ENCODE measurements at regions not wholly inside any gene's neighbourhood (a gene's known extent, or its start where the extent isn't known, plus 50 kb on each side); places are given as distances from the start of the nearest gene placed in this dataset.
"Not testable (repeated sequence)": the region's sequence is repeated elsewhere in the genome, so short reads cannot be mapped to it uniquely, and the experiment has no call there.

GRCh38 chr2:186925514-186925913, 76.5 kb upstream of the ZSWIM2 start (continued):
- TF ChIP-seq, protein P1, sequence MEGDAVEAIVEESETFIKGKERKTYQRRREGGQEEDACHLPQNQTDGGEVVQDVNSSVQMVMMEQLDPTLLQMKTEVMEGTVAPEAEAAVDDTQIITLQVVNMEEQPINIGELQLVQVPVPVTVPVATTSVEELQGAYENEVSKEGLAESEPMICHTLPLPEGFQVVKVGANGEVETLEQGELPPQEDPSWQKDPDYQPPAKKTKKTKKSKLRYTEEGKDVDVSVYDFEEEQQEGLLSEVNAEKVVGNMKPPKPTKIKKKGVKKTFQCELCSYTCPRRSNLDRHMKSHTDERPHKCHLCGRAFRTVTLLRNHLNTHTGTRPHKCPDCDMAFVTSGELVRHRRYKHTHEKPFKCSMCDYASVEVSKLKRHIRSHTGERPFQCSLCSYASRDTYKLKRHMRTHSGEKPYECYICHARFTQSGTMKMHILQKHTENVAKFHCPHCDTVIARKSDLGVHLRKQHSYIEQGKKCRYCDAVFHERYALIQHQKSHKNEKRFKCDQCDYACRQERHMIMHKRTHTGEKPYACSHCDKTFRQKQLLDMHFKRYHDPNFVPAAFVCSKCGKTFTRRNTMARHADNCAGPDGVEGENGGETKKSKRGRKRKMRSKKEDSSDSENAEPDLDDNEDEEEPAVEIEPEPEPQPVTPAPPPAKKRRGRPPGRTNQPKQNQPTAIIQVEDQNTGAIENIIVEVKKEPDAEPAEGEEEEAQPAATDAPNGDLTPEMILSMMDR (conservative IDR thresholded peaks at IDR 0.05; ENCODE audit: low read depth in 2 of 2) = no peak

GRCh38 chr2:186922316-186922715, 73.3 kb upstream of the ZSWIM2 start:
- not testable (repeated sequence) for H3K4me2 ChIP-seq; H3K36me3 Mint-ChIP-seq (ENCODE audit: low read depth); H3K4me1 Mint-ChIP-seq; H2AFZ ChIP-seq; H3K4me3 ChIP-seq; H3F3A ChIP-seq (replicated peaks; ENCODE audit: low read depth); H3K27ac Mint-ChIP-seq; H3K27me3 ChIP-seq (ENCODE audit: insufficient read depth); H3K9me3 Mint-ChIP-seq; H3K36me3 ChIP-seq (ENCODE audit: insufficient read depth); H3K4me1 ChIP-seq (ENCODE audit: insufficient read depth); H3K27ac ChIP-seq (ENCODE audit: low read depth); H4K20me1 ChIP-seq (replicated peaks; ENCODE audit: insufficient read depth); H3K9me2 ChIP-seq (ENCODE audit: insufficient read depth); H3K79me2 ChIP-seq (replicated peaks; ENCODE audit: insufficient read depth); H3K27me3 Mint-ChIP-seq (ENCODE audit: insufficient read depth, low read depth, poor library complexity); DNase-seq (ENCODE audit: low spot score); H3K4me3 Mint-ChIP-seq; ATAC-seq

GRCh38 chr2:186919296-186919695, 70.3 kb upstream of the ZSWIM2 start:
- H2AFZ ChIP-seq = no peak overlapping the region
- Mint-ChIP-seq H3K4me1 (no peaks in the 10 kb centered on the region), H3K27me3 (ENCODE audit: insufficient read depth, low read depth, poor library complexity) (peaks cover 1% of the 10 kb centered on the region), H3K4me3 (no peak overlapping the region), H3K27ac (no peak overlapping the region), H3K36me3 (ENCODE audit: low read depth) (no peaks in the 10 kb centered on the region), H3K9me3 (no peaks in the 10 kb centered on the region)
- no peak overlapping the region for H3K4me2 ChIP-seq
- no peaks in the 10 kb centered on the region for H3K9me2 ChIP-seq (ENCODE audit: insufficient read depth)
- H3K36me3 ChIP-seq (ENCODE audit: insufficient read depth) = no peaks in the 10 kb centered on the region
- TF ChIP-seq, protein P1 (conservative IDR thresholded peaks at IDR 0.05; ENCODE audit: low read depth in 2 of 2) = no peak
- TF ChIP-seq POLR2AphosphoS5 (IDR thresholded peaks at IDR 0.05; ENCODE audit: low read depth) = no peak
- TF ChIP-seq STAT1 (IDR thresholded peaks at IDR 0.05; ENCODE audit: unreplicated experiment) = no peak
- no peak for TF ChIP-seq ZNF331 (CRISPR knock-in tag; IDR thresholded peaks at IDR 0.05; ENCODE audit: low read depth)
- TF ChIP-seq, protein P2, sequence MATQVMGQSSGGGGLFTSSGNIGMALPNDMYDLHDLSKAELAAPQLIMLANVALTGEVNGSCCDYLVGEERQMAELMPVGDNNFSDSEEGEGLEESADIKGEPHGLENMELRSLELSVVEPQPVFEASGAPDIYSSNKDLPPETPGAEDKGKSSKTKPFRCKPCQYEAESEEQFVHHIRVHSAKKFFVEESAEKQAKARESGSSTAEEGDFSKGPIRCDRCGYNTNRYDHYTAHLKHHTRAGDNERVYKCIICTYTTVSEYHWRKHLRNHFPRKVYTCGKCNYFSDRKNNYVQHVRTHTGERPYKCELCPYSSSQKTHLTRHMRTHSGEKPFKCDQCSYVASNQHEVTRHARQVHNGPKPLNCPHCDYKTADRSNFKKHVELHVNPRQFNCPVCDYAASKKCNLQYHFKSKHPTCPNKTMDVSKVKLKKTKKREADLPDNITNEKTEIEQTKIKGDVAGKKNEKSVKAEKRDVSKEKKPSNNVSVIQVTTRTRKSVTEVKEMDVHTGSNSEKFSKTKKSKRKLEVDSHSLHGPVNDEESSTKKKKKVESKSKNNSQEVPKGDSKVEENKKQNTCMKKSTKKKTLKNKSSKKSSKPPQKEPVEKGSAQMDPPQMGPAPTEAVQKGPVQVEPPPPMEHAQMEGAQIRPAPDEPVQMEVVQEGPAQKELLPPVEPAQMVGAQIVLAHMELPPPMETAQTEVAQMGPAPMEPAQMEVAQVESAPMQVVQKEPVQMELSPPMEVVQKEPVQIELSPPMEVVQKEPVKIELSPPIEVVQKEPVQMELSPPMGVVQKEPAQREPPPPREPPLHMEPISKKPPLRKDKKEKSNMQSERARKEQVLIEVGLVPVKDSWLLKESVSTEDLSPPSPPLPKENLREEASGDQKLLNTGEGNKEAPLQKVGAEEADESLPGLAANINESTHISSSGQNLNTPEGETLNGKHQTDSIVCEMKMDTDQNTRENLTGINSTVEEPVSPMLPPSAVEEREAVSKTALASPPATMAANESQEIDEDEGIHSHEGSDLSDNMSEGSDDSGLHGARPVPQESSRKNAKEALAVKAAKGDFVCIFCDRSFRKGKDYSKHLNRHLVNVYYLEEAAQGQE (IDR thresholded peaks at IDR 0.05; ENCODE audit: unreplicated experiment) = no peak
- no peak for TF ChIP-seq NANOG (IDR thresholded peaks at IDR 0.05; ENCODE audit: borderline replicate concordance)
- TF ChIP-seq ZNF114 (CRISPR knock-in tag; IDR thresholded peaks at IDR 0.05) = no peak
- TF ChIP-seq, protein P3, sequence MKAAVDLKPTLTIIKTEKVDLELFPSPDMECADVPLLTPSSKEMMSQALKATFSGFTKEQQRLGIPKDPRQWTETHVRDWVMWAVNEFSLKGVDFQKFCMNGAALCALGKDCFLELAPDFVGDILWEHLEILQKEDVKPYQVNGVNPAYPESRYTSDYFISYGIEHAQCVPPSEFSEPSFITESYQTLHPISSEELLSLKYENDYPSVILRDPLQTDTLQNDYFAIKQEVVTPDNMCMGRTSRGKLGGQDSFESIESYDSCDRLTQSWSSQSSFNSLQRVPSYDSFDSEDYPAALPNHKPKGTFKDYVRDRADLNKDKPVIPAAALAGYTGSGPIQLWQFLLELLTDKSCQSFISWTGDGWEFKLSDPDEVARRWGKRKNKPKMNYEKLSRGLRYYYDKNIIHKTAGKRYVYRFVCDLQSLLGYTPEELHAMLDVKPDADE (IDR thresholded peaks at IDR 0.05) = no peak
- no peaks in the 10 kb centered on the region for H3K4me1 ChIP-seq (ENCODE audit: insufficient read depth)
- no peak overlapping the region for H3K4me3 ChIP-seq
- no peaks in the 10 kb centered on the region for H3F3A ChIP-seq (replicated peaks; ENCODE audit: low read depth)
- ATAC-seq = no peak
- no peak overlapping the region for H3K27ac ChIP-seq (ENCODE audit: low read depth)
- no peaks in the 10 kb centered on the region for H3K79me2 ChIP-seq (replicated peaks; ENCODE audit: insufficient read depth)
- H3K27me3 ChIP-seq (ENCODE audit: insufficient read depth) = no peaks in the 10 kb centered on the region
- H4K20me1 ChIP-seq (replicated peaks; ENCODE audit: insufficient read depth) = no peaks in the 10 kb centered on the region
- no peak for DNase-seq (ENCODE audit: low spot score)

Measured in GM23338 (cell line).